ENCODE measurements at regions not wholly inside any gene's neighbourhood (a gene's known extent, or its start where the extent isn't known, plus 50 kb on each side); places are given as distances from the start of the nearest gene placed in this dataset.

DNA sequence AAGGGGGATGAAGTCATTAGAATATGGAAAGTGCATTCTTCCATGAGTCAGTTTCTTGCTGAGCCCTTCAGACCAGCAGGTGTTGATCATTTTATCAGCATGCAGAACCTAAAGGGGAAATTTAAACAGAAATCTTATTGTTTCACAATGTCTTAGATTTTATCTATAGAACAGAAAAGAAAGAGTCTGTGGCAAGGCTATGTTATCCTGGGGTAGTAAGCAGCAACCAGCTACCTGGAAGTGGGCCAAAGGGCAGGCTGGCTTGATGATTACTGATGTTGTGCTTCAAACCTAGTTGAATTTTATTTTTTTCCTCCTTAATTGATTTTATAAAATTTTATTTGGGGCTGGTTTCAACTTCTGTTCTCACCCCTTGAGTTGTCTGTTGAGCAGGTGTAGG, 101.5 kb downstream of the LRRC70 start:
- no peak overlapping the region for H3K27ac ChIP-seq
- no peaks in the 10 kb centered on the region for H4K20me1 ChIP-seq (ENCODE audit: low read depth)
- H3K79me2 ChIP-seq (ENCODE audit: low read depth) = no peaks in the 10 kb centered on the region
- H3K36me3 Mint-ChIP-seq = no peaks in the 10 kb centered on the region
- no peaks in the 10 kb centered on the region for H3K27me3 ChIP-seq
- no peak for DNase-seq (ENCODE audit: low spot score)
- TF ChIP-seq EZH2phosphoT487 (IDR thresholded peaks at IDR 0.05) (no peak), EZH2 (IDR thresholded peaks at IDR 0.05) (no peak)
- TF ChIP-seq, protein P1, sequence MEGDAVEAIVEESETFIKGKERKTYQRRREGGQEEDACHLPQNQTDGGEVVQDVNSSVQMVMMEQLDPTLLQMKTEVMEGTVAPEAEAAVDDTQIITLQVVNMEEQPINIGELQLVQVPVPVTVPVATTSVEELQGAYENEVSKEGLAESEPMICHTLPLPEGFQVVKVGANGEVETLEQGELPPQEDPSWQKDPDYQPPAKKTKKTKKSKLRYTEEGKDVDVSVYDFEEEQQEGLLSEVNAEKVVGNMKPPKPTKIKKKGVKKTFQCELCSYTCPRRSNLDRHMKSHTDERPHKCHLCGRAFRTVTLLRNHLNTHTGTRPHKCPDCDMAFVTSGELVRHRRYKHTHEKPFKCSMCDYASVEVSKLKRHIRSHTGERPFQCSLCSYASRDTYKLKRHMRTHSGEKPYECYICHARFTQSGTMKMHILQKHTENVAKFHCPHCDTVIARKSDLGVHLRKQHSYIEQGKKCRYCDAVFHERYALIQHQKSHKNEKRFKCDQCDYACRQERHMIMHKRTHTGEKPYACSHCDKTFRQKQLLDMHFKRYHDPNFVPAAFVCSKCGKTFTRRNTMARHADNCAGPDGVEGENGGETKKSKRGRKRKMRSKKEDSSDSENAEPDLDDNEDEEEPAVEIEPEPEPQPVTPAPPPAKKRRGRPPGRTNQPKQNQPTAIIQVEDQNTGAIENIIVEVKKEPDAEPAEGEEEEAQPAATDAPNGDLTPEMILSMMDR (IDR thresholded peaks at IDR 0.05) = no peak
- no peak overlapping the region for H3K4me3 Mint-ChIP-seq
- H3K36me3 ChIP-seq = no peaks in the 10 kb centered on the region
- no peaks in the 10 kb centered on the region for H3K27me3 Mint-ChIP-seq (ENCODE audit: insufficient read depth, low read depth)
- H3K9me3 Mint-ChIP-seq = peaks cover 23% of the 10 kb centered on the region
- no peak overlapping the region for H3K27ac Mint-ChIP-seq
- H3K9me3 ChIP-seq (ENCODE audit: low read depth) = no peaks in the 10 kb centered on the region
- no peaks in the 10 kb centered on the region for H3K4me1 Mint-ChIP-seq
- no peak overlapping the region for H3K9ac ChIP-seq
- H3K4me1 ChIP-seq = no peaks in the 10 kb centered on the region
- no peak overlapping the region for H3K4me3 ChIP-seq
- no peaks in the 10 kb centered on the region for H3F3A ChIP-seq (ENCODE audit: low read depth)
- H2AFZ ChIP-seq (replicated peaks) = no peak overlapping the region
- no peak overlapping the region for H3K4me2 ChIP-seq
